OCI-LY3 (cell line): ENCODE measurements at regions not wholly inside any gene's neighbourhood (a gene's known extent, or its start where the extent isn't known, plus 50 kb on each side); places are given as distances from the start of the nearest gene placed in this dataset.

Experiments used
- H2AFZ ChIP-seq: fragments of 200-600, 300-600 bp; shearing (Covaris generic); 2 replicates; pipeline ENCODE4 v1.6.0; 2014; ENCODE audit warnings: antibody characterized with exemption, low read depth, low read length
- H3K27ac ChIP-seq: fragments of 200-600, 300-600 bp; sonication (generic); 2 replicates; pipeline ENCODE4 v1.5.1; 2014; ENCODE audit warnings: mild to moderate bottlenecking, low read length, moderate library complexity, mixed read lengths
- H3K27me3 ChIP-seq: fragments of 200-600, 300-600 bp; sonication (generic); 2 replicates; pipeline ENCODE4 v1.6.1; 2014; ENCODE audit warnings: low read depth, low read length, mixed read lengths
- H3K36me3 ChIP-seq: fragments of 200-600, 300-600 bp; sonication (generic); replicated peaks from 2 replicates; pipeline ENCODE3; 2014; ENCODE audit warnings: low read depth, low read length, mixed read lengths
- H3K4me1 ChIP-seq: fragments of 300-600, 200-600 bp; sonication (generic); 2 replicates; pipeline ENCODE4 v1.6.1; 2014; ENCODE audit warnings: low read length, mixed read lengths
- H3K4me2 ChIP-seq: fragments of 200-600, 300-600 bp; sonication (generic); 2 replicates; pipeline ENCODE4 v1.6.1; 2014; ENCODE audit warnings: low read length, mixed read lengths
- H3K4me3 ChIP-seq: fragments of 300-600, 200-600 bp; sonication (generic); 2 replicates; pipeline ENCODE4 v1.5.1; 2014; ENCODE audit warnings: antibody characterized with exemption, mild to moderate bottlenecking, low read length, moderate library complexity
- H3K79me2 ChIP-seq: fragments of 300-600, 200-600 bp; shearing (Covaris generic); 2 replicates; pipeline ENCODE4 v1.6.1; 2014; ENCODE audit warnings: mild to moderate bottlenecking, low read length, mixed read lengths
- H3K9ac ChIP-seq: fragments of 300-600, 200-600 bp; shearing (Covaris generic); 2 replicates; pipeline ENCODE4 v1.6.0; 2014; ENCODE audit warnings: mild to moderate bottlenecking, low read length, moderate library complexity
- H3K9me3 ChIP-seq: fragments of 200-600, 300-600 bp; shearing (Covaris generic); 2 replicates; pipeline ENCODE4 v1.6.1; 2014; ENCODE audit warnings: low read length, mixed read lengths; ENCODE audit not compliant: insufficient read depth
- H4K20me1 ChIP-seq: fragments of 200-600, 300-600 bp; sonication (generic); 2 replicates; pipeline ENCODE4 v1.6.1; 2016; ENCODE audit warnings: low read length, mixed read lengths; ENCODE audit not compliant: insufficient read depth
- EZH2phosphoT487 ChIP-seq: fragments of 200-600 bp; shearing (Covaris generic); IDR thresholded peaks from 2 replicates; pipeline ENCODE4 v1.6.1; 2018; ENCODE audit warnings: antibody characterized with exemption, mixed run types, low read depth
- TF ChIP-seq, protein P1 (sequence below): fragments of 200-600, 300-600 bp; sonication (generic); IDR thresholded peaks from 2 replicates; pipeline ENCODE4 v1.5.1; 2014; ENCODE audit warnings: antibody characterized with exemption, low read length, low read depth

DNA sequence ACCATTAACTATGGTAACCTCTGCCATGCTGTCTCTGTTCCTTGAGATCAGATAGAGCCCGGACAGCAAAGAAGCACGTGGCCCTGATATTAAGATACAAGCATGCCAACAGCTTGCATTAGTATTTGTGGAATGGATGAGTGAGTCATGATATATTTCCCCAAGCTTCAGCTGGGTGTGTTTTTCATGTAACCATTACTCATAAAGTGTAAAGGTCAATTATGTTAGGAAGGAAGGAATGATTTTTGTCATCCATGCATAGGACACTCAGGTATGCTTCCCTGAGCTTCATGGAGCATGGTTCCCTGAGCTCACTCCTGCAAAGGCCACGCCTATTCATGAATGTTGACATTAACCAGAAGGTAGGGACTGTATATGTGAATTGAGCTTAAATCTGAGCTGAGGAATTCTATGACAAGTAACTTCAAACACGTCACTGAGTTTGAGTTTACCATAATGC lies 74.6 kb downstream of the ARL4C start:
- H3K9ac ChIP-seq: no peak overlapping the region
- peaks cover 18% of the 10 kb centered on the region for H3K4me1 ChIP-seq
- no peaks in the 10 kb centered on the region for H3K27me3 ChIP-seq
- no peaks in the 10 kb centered on the region for H3K9me3 ChIP-seq
- no peak overlapping the region for H2AFZ ChIP-seq
- no peak overlapping the region for H3K4me3 ChIP-seq
- H3K4me2 ChIP-seq: no peak overlapping the region
- TF ChIP-seq EZH2phosphoT487: no peak
- TF ChIP-seq, protein P1, sequence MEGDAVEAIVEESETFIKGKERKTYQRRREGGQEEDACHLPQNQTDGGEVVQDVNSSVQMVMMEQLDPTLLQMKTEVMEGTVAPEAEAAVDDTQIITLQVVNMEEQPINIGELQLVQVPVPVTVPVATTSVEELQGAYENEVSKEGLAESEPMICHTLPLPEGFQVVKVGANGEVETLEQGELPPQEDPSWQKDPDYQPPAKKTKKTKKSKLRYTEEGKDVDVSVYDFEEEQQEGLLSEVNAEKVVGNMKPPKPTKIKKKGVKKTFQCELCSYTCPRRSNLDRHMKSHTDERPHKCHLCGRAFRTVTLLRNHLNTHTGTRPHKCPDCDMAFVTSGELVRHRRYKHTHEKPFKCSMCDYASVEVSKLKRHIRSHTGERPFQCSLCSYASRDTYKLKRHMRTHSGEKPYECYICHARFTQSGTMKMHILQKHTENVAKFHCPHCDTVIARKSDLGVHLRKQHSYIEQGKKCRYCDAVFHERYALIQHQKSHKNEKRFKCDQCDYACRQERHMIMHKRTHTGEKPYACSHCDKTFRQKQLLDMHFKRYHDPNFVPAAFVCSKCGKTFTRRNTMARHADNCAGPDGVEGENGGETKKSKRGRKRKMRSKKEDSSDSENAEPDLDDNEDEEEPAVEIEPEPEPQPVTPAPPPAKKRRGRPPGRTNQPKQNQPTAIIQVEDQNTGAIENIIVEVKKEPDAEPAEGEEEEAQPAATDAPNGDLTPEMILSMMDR: no peak
- H3K36me3 ChIP-seq: no peaks in the 10 kb centered on the region
- no peaks in the 10 kb centered on the region for H3K79me2 ChIP-seq
- no peak overlapping the region for H3K27ac ChIP-seq
- no peaks in the 10 kb centered on the region for H4K20me1 ChIP-seq

GRCh38 chr2:234420408-234420807 lies 76.5 kb downstream of the ARL4C start:
- Histone ChIP-seq H3K4me1 (no peaks in the 10 kb centered on the region), H3K27me3 (peaks cover 6% of the 10 kb centered on the region; the same call in 1 of the 2 replicates), H3K9ac (no peak overlapping the region), H3K9me3 (no peaks in the 10 kb centered on the region), H3K36me3 (no peaks in the 10 kb centered on the region), H3K79me2 (no peaks in the 10 kb centered on the region), H3K4me3 (no peak overlapping the region), H3K4me2 (no peak overlapping the region), H3K27ac (no peak overlapping the region), H4K20me1 (no peaks in the 10 kb centered on the region), H2AFZ (no peak overlapping the region)
- TF ChIP-seq, protein P1: no peak
- no peak for TF ChIP-seq EZH2phosphoT487

- Histone ChIP-seq H3K4me2 (no peak overlapping the region), H3K9ac (no peak overlapping the region), H3K9me3 (no peaks in the 10 kb centered on the region), H3K36me3 (no peaks in the 10 kb centered on the region), H3K27ac (no peak overlapping the region), H3K4me3 (no peak overlapping the region), H2AFZ (no peak overlapping the region), H3K27me3 (peaks cover 12% of the 10 kb centered on the region; the same call in 1 of the 2 replicates), H4K20me1 (no peaks in the 10 kb centered on the region), H3K79me2 (no peaks in the 10 kb centered on the region), H3K4me1 (no peaks in the 10 kb centered on the region)
- no peak for TF ChIP-seq EZH2phosphoT487
- TF ChIP-seq, protein P1: no peak
These were observed 77.2 kb downstream of the ARL4C start for GRCh38 chr2:234419726-234420125.

DNA sequence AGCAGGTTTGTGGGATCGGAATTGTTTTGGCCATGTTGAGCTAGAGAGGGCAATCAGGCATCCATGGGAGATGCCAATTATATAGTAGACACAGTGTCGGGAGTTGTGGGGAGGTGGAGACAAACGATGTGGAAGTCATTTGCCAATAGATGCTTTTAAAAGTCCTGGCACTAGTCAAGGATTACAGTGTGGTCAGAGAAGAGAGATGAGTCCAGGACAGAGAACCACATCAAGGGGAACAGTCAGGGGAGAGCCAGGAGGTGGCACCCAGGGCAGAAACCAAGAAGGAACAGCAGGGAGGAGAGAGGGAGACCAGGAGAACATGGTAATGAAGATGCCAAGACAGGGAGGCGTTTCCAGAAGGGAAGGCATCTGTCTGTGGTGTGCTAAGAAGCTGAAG lies 81.2 kb downstream of the ARL4C start:
- peaks cover 15% of the 10 kb centered on the region; the same call in 1 of the 2 replicates for H3K27me3 ChIP-seq
- H3K4me3 ChIP-seq: no peak overlapping the region
- H3K9me3 ChIP-seq: no peaks in the 10 kb centered on the region
- H3K79me2 ChIP-seq: no peaks in the 10 kb centered on the region
- no peaks in the 10 kb centered on the region for H3K36me3 ChIP-seq
- no peak overlapping the region for H3K9ac ChIP-seq
- H3K4me2 ChIP-seq: no peak overlapping the region
- no peak for TF ChIP-seq EZH2phosphoT487
- TF ChIP-seq, protein P1: no peak
- H4K20me1 ChIP-seq: no peaks in the 10 kb centered on the region
- H3K27ac ChIP-seq: no peak overlapping the region
- peaks cover 9% of the 10 kb centered on the region for H3K4me1 ChIP-seq
- H2AFZ ChIP-seq: no peak overlapping the region
